ENCODE measurements at regions not wholly inside any gene's neighbourhood (a gene's known extent, or its start where the extent isn't known, plus 50 kb on each side); places are given as distances from the start of the nearest gene placed in this dataset.

DNA sequence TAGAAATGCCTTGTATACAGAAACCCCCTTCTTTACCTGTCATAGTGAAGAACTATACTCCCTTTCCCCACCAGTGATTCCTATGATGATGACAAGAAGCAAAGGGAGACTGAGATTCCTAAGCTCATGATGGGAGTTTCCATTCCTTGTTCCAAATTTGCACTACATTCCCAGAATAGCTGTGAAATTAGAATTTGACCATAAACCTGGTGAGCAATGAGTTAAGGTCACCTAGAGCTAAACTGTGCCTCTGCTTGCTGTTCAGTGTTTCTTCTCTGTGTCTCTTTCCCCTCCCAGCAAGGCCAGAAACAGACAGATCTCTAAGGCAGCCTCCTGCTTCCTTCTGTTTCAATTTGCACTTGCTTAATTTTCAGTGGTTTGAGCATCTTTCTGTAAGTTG is 332.1 kb downstream of the PIK3R1 start:
- H3K4me3 ChIP-seq (ENCODE audit: low read depth in 1 of 5, low read length in 5 of 5): no peak overlapping the region
- no peak overlapping the region for H3K9ac ChIP-seq (ENCODE audit: low read length in 5 of 5)
- H3K9me3 ChIP-seq (ENCODE audit: control insufficient read depth in 5 of 5, low read length in 5 of 5): no peaks in the 10 kb centered on the region
- no peak overlapping the region for H3K27ac ChIP-seq (ENCODE audit: low read depth, low read length)
- H3K36me3 ChIP-seq (ENCODE audit: control insufficient read depth in 5 of 5, insufficient read depth in 5 of 5, low read length in 5 of 5): no peaks in the 10 kb centered on the region
- H3K27me3 ChIP-seq (ENCODE audit: control insufficient read depth in 5 of 5, insufficient read depth in 4 of 5, low read length in 5 of 5): no peaks in the 10 kb centered on the region
- H3K4me1 ChIP-seq (ENCODE audit: control insufficient read depth in 5 of 5, insufficient read depth in 5 of 5, low read length in 5 of 5): no peaks in the 10 kb centered on the region

DNA sequence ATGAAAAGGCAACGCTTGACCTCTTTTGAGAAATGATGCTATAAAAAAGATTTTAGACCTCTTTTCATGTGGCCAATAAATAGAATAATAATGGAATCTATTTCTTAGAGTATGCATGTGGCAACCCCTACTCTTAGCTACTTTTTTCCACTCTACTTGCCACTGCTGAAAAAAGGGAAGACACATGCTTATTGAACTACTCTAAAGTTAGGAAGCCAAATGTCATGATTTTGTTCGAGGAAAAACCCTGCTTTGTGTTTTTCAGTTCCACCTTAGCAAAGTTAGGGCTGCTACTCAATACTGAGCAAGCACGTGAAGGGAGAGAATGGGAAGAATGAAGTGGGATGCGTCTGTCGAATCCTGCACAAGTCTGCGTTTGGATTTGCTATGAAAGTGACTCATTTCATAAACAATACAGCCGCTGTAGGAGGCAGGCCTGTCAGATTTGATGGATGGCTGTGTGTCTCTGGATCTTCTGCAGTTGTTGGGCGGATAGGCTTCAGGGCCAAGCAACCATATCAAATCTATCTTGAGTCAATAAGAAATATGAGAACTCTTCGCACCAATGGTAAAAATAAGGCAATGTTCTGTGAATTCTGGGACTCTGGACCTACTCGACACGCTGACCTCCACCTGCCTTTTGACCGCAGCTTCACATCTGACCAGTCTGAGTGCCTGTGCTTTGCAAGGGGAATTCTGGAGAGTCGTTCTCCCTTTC is 333.6 kb downstream of the PIK3R1 start:
- H3K36me3 ChIP-seq (ENCODE audit: control insufficient read depth in 5 of 5, insufficient read depth in 5 of 5, low read length in 5 of 5): no peaks in the 10 kb centered on the region
- no peaks in the 10 kb centered on the region for H3K9me3 ChIP-seq (ENCODE audit: control insufficient read depth in 5 of 5, low read length in 5 of 5)
- no peaks in the 10 kb centered on the region for H3K4me1 ChIP-seq (ENCODE audit: control insufficient read depth in 5 of 5, insufficient read depth in 5 of 5, low read length in 5 of 5)
- H3K9ac ChIP-seq (ENCODE audit: low read length in 5 of 5): no peak overlapping the region
- no peak overlapping the region for H3K27ac ChIP-seq (ENCODE audit: low read depth, low read length)
- H3K27me3 ChIP-seq (ENCODE audit: control insufficient read depth in 5 of 5, insufficient read depth in 4 of 5, low read length in 5 of 5): no peaks in the 10 kb centered on the region
- no peak overlapping the region for H3K4me3 ChIP-seq (ENCODE audit: low read depth in 1 of 5, low read length in 5 of 5)

DNA sequence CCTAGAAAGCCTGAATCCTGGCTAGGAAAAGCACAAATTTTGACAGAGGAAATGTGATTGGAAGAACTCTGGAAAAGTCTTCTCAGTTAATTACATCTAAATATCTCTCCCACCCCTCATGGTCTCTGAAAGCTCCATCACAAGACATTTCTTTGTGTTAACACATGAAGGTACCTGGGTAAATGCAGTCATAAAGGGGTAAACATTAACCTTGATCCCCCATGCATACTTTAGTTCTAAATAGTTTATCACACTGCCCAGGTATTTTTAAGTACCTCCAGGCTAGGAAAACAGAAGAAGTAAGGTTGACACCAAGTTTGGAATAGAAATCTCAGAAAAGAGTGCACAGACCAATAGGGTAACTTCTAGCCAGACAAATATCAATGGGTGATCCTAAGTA is 334.5 kb downstream of the PIK3R1 start:
- Histone ChIP-seq H3K4me3 (ENCODE audit: low read depth in 1 of 5, low read length in 5 of 5) (no peak overlapping the region), H3K36me3 (ENCODE audit: control insufficient read depth in 5 of 5, insufficient read depth in 5 of 5, low read length in 5 of 5) (no peaks in the 10 kb centered on the region), H3K9me3 (ENCODE audit: control insufficient read depth in 5 of 5, low read length in 5 of 5) (no peaks in the 10 kb centered on the region), H3K27me3 (ENCODE audit: control insufficient read depth in 5 of 5, insufficient read depth in 4 of 5, low read length in 5 of 5) (no peaks in the 10 kb centered on the region), H3K9ac (ENCODE audit: low read length in 5 of 5) (no peak overlapping the region), H3K27ac (ENCODE audit: low read depth, low read length) (no peak overlapping the region), H3K4me1 (ENCODE audit: control insufficient read depth in 5 of 5, insufficient read depth in 5 of 5, low read length in 5 of 5) (peaks cover 0 to 7% (median 0%) of the 10 kb centered on the region in 5 donors)

DNA sequence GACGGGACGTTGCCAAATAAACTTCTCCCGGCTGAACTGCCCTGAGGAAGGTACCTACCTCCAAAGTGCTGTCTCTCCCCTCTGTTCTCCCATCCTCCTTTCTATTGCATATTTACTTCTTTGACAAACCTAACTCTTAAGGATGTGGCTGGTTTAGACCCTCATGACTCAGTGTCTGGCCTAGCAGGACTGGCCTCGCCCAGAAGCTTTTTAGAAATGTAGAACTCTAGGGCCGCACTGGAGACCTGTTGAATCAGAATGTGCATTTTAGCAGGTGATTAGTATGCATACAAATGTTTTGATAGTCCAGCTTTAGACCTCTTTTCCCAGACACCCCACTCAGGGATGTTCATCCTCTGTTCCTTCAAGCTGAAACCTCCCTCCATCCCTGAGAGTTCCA is 335.9 kb downstream of the PIK3R1 start:
- Histone ChIP-seq H3K27ac (ENCODE audit: low read depth, low read length) (no peak overlapping the region), H3K36me3 (ENCODE audit: control insufficient read depth in 5 of 5, insufficient read depth in 5 of 5, low read length in 5 of 5) (no peaks in the 10 kb centered on the region), H3K9ac (ENCODE audit: low read length in 5 of 5) (no peak overlapping the region), H3K27me3 (ENCODE audit: control insufficient read depth in 5 of 5, insufficient read depth in 4 of 5, low read length in 5 of 5) (no peaks in the 10 kb centered on the region), H3K4me3 (ENCODE audit: low read depth in 1 of 5, low read length in 5 of 5) (no peak overlapping the region), H3K4me1 (ENCODE audit: control insufficient read depth in 5 of 5, insufficient read depth in 5 of 5, low read length in 5 of 5) (peaks cover 1 to 20% (median 8%) of the 10 kb centered on the region in 5 donors), H3K9me3 (ENCODE audit: control insufficient read depth in 5 of 5, low read length in 5 of 5) (no peaks in the 10 kb centered on the region)

DNA sequence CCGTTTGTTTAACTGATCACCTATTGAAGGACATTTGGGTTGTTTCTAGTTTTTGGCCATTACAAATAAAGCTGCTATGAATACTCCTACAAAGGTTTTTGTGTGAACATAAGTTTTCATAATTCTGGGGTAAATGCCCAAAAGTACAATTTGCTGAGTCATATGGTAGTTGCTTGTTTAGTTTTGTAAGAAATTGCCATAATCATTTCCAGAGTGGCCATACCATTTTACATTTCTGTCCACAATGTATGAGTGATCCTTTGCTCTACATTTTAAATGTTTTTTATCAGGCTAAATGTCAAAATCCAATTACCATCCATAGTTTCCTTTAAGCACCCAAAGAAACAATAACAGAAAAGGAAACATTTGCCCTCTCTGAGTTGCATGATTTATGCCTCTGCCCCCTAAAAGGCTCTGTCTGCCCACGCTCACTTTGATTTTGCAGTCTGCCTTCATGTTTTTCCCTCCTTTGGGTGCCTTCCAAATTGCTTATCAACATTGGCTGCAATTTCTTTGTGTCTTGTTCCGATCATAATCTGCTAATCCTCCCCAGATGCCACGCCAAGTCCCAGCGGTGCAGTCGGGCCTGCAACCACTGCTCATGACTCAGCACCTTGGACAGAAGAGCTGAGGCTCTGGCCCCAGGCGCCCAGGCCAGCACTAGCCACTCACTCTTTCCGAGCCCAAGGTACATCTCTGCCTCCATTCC is 339.2 kb downstream of the PIK3R1 start:
- H3K4me3 ChIP-seq (ENCODE audit: low read depth in 1 of 5, low read length in 5 of 5): no peak overlapping the region
- no peaks in the 10 kb centered on the region for H3K27me3 ChIP-seq (ENCODE audit: control insufficient read depth in 5 of 5, insufficient read depth in 4 of 5, low read length in 5 of 5)
- no peaks in the 10 kb centered on the region for H3K36me3 ChIP-seq (ENCODE audit: control insufficient read depth in 5 of 5, insufficient read depth in 5 of 5, low read length in 5 of 5)
- H3K27ac ChIP-seq (ENCODE audit: low read depth, low read length): peak overlapping the region; percentile 24
- no peak overlapping the region for H3K9ac ChIP-seq (ENCODE audit: low read length in 5 of 5)
- peaks cover 1 to 35% (median 15%) of the 10 kb centered on the region in 5 donors for H3K4me1 ChIP-seq (ENCODE audit: control insufficient read depth in 5 of 5, insufficient read depth in 5 of 5, low read length in 5 of 5)
- H3K9me3 ChIP-seq (ENCODE audit: control insufficient read depth in 5 of 5, low read length in 5 of 5): peaks cover 0 to 5% (median 3%) of the 10 kb centered on the region in 5 donors

DNA sequence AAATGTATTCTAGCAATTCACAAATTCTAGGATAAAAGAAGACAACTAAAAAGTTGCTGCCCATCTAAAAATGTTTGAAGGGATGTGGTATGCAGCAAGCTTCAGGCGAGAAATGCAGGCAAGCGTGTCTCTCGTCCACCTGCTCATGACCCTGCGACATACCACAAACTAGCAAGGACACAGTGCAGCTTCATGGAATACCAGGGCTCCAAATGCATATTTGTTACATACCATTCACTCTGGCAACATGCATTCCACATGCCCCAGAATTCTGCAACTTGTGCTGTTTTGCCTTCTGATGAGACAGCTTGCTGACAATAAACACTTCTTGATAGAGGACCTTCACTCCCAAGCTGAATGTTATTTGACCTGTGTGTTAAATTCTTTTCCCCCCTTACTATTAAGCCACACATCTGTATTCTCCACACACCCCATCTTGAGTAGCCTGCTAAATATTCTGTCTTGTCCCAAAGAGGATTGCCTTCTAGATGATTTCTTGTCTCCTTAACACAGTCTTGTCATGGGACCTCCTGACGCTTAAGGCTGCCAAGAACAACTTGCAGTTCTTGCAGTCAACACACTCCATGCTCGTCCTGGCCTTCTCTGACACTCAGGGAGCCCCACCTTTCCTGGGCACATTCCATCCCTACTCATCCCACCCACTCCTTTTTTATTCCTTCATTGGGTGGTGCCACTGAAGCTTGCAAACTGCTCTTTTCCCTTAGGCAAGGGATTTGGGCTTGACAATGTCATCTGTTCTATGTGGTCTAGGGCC is 340.5 kb downstream of the PIK3R1 start:
- no peaks in the 10 kb centered on the region for H3K36me3 ChIP-seq (ENCODE audit: control insufficient read depth in 5 of 5, insufficient read depth in 5 of 5, low read length in 5 of 5)
- no peak overlapping the region for H3K9ac ChIP-seq (ENCODE audit: low read length in 5 of 5)
- H3K4me3 ChIP-seq (ENCODE audit: low read depth in 1 of 5, low read length in 5 of 5): no peak overlapping the region
- no peaks in the 10 kb centered on the region for H3K27me3 ChIP-seq (ENCODE audit: control insufficient read depth in 5 of 5, insufficient read depth in 4 of 5, low read length in 5 of 5)
- no peak overlapping the region for H3K27ac ChIP-seq (ENCODE audit: low read depth, low read length)
- H3K4me1 ChIP-seq (ENCODE audit: control insufficient read depth in 5 of 5, insufficient read depth in 5 of 5, low read length in 5 of 5): peaks cover 1 to 35% (median 15%) of the 10 kb centered on the region in 5 donors
- peaks cover 0 to 5% (median 3%) of the 10 kb centered on the region in 5 donors for H3K9me3 ChIP-seq (ENCODE audit: control insufficient read depth in 5 of 5, low read length in 5 of 5)

DNA sequence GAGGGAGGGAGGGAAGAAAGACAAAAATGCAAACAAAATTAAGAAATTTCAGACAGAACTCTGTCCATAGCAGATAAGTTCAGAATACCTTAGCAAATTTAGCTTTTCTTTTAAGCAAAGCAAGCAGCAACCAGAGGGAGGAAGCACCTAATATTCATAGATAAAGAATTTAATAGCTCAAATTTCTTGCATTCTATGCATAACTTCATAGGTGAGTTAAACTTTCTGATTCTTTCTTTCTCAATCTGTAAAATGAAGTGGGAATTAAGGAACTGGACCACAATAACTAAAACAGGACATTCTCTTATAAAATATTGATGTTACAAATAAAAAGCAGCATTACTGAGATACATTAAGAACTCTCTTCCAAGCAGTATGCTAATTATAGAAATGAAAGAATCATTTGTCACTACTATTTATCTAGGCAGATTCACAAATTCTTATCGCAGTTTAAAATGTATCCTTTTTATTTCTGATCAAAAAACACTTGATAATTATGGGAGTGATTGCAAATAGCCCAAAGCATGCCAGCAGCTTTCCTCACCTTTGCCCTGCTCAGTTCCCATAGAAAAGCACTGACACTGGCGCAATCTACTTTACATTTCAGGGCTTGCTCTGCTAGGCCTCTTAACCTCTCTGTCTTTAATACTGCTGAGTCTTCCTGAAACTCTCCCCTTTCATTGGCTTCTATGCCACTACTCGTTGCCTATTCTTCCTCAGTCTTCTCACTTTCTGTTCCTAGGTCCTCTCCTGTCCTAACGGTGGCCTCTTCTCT is 341.8 kb downstream of the PIK3R1 start:
- Histone ChIP-seq H3K9ac (ENCODE audit: low read length in 5 of 5) (no peak overlapping the region), H3K27ac (ENCODE audit: low read depth, low read length) (no peak overlapping the region), H3K27me3 (ENCODE audit: control insufficient read depth in 5 of 5, insufficient read depth in 4 of 5, low read length in 5 of 5) (no peaks in the 10 kb centered on the region), H3K36me3 (ENCODE audit: control insufficient read depth in 5 of 5, insufficient read depth in 5 of 5, low read length in 5 of 5) (no peaks in the 10 kb centered on the region), H3K4me3 (ENCODE audit: low read depth in 1 of 5, low read length in 5 of 5) (no peak overlapping the region), H3K9me3 (ENCODE audit: control insufficient read depth in 5 of 5, low read length in 5 of 5) (peaks cover 0 to 5% (median 3%) of the 10 kb centered on the region in 5 donors), H3K4me1 (ENCODE audit: control insufficient read depth in 5 of 5, insufficient read depth in 5 of 5, low read length in 5 of 5) (peaks cover 3 to 40% (median 19%) of the 10 kb centered on the region in 5 donors)

DNA sequence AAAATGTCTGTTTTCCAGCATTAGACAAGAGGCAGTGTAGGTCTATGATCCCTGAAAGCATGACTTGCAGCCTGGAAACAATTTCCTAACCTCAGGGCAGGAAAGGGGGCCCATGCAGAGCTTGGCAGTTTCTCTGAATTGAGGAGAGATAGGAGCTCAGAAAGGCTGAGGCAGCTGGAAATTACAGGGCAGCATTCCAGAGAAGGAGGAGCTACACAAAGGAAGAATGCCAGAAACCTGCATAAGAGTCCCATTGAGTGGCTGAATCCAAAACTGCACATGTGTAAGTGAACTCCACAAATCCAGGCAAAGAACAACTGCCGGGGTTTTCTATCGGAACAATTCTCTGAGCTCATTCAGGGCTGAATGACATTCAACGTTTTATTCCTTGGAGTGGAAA is 346.8 kb downstream of the PIK3R1 start:
- Histone ChIP-seq H3K4me1 (ENCODE audit: control insufficient read depth in 5 of 5, insufficient read depth in 5 of 5, low read length in 5 of 5) (peaks cover 2 to 13% (median 11%) of the 10 kb centered on the region in 5 donors), H3K9me3 (ENCODE audit: control insufficient read depth in 5 of 5, low read length in 5 of 5) (peaks cover 0 to 9% (median 5%) of the 10 kb centered on the region in 5 donors), H3K27ac (ENCODE audit: low read depth, low read length) (no peak overlapping the region), H3K36me3 (ENCODE audit: control insufficient read depth in 5 of 5, insufficient read depth in 5 of 5, low read length in 5 of 5) (no peaks in the 10 kb centered on the region), H3K4me3 (ENCODE audit: low read depth in 1 of 5, low read length in 5 of 5) (no peak overlapping the region), H3K27me3 (ENCODE audit: control insufficient read depth in 5 of 5, insufficient read depth in 4 of 5, low read length in 5 of 5) (no peaks in the 10 kb centered on the region), H3K9ac (ENCODE audit: low read length in 5 of 5) (no peak overlapping the region)

DNA sequence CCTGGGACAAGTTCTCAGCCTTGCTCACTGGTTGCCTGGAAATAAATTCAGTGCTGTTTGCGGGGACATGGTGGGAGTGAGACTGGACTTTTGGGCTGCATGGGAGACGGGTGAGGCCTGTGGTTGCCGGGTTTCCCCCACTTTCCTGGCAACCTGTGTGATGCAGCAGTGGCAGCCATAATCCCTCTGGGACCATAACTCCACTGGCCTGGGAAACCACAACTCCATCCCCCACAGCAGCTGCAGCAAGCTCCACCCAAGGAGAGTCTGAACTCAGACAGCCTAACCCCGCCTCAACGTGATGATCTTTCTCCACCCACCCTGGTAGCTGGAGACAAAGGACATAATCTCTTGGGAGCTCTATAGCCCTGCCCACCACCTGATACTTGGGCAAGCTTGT is 349.9 kb downstream of the PIK3R1 start:
- Histone ChIP-seq H3K4me1 (ENCODE audit: control insufficient read depth in 5 of 5, insufficient read depth in 5 of 5, low read length in 5 of 5) (peaks cover 2 to 8% (median 6%) of the 10 kb centered on the region in 5 donors), H3K9me3 (ENCODE audit: control insufficient read depth in 5 of 5, low read length in 5 of 5) (peaks cover 0 to 9% (median 2%) of the 10 kb centered on the region in 5 donors), H3K36me3 (ENCODE audit: control insufficient read depth in 5 of 5, insufficient read depth in 5 of 5, low read length in 5 of 5) (no peaks in the 10 kb centered on the region), H3K4me3 (ENCODE audit: low read depth in 1 of 5, low read length in 5 of 5) (no peak overlapping the region), H3K27me3 (ENCODE audit: control insufficient read depth in 5 of 5, insufficient read depth in 4 of 5, low read length in 5 of 5) (no peaks in the 10 kb centered on the region), H3K9ac (ENCODE audit: low read length in 5 of 5) (no peak overlapping the region), H3K27ac (ENCODE audit: low read depth, low read length) (no peak overlapping the region)

Data from subcutaneous abdominal adipose tissue (tissue), 5 donors.